GM23248 (cell line): ENCODE measurements at regions not wholly inside any gene's neighbourhood (a gene's known extent, or its start where the extent isn't known, plus 50 kb on each side); places are given as distances from the start of the nearest gene placed in this dataset.
"Not testable (repeated sequence)": the region's sequence is repeated elsewhere in the genome, so short reads cannot be mapped to it uniquely, and the experiment has no call there.

Experiments used
- DNase-seq: peaks from one replicate; pipeline ENCODE4 v3.0.0-alpha.2; 2015
- H2AFZ ChIP-seq: fragments of 200-600 bp; sonication (generic); 2 replicates; pipeline ENCODE4 v1.6.1; 2016; ENCODE audit warnings: antibody characterized with exemption
- H3F3A ChIP-seq: fragments of 200-600 bp; sonication (generic); 2 replicates; pipeline ENCODE4 v1.6.1; 2016; ENCODE audit warnings: mild to moderate bottlenecking, antibody characterized with exemption, mixed run types; ENCODE audit not compliant: insufficient read depth
- H3K27ac ChIP-seq: fragments of 200-600 bp; sonication (generic); 2 replicates; pipeline ENCODE4 v1.5.1; 2016; ENCODE audit warnings: mild to moderate bottlenecking
- H3K27me3 ChIP-seq: fragments of 200-600 bp; sonication (generic); replicated peaks from 2 replicates; pipeline ENCODE4 v1.6.1; 2016; ENCODE audit warnings: mild to moderate bottlenecking; ENCODE audit not compliant: insufficient read depth
- H3K36me3 ChIP-seq: fragments of 200-600 bp; sonication (generic); 2 replicates; pipeline ENCODE4 v1.6.1; 2016; ENCODE audit warnings: low read depth, mild to moderate bottlenecking
- H3K4me1 ChIP-seq: fragments of 200-600 bp; sonication (generic); 2 replicates; pipeline ENCODE4 v1.6.1; 2016; ENCODE audit warnings: mild to moderate bottlenecking; ENCODE audit not compliant: insufficient read depth
- H3K4me2 ChIP-seq: fragments of 200-600 bp; sonication (generic); one replicate; pipeline ENCODE4 v1.6.1; 2016; ENCODE audit warnings: mild to moderate bottlenecking; ENCODE audit not compliant: unreplicated experiment
- H3K4me3 ChIP-seq: fragments of 200-600 bp; sonication (generic); 2 replicates; pipeline ENCODE4 v1.5.1; 2016; ENCODE audit warnings: mild to moderate bottlenecking
- H3K79me2 ChIP-seq: fragments of 200-600 bp; sonication (generic); 2 replicates; pipeline ENCODE4 v1.6.1; 2016; ENCODE audit warnings: mild to moderate bottlenecking; ENCODE audit not compliant: insufficient read depth
- H3K9ac ChIP-seq: fragments of 200-600 bp; sonication (generic); 2 replicates; pipeline ENCODE4 v1.6.1; 2016; ENCODE audit warnings: mild to moderate bottlenecking
- H3K9me2 ChIP-seq: fragments of 200-600 bp; sonication (generic); 2 replicates; pipeline ENCODE4 v1.6.1; 2016; ENCODE audit warnings: mixed run types, mild to moderate bottlenecking, moderate library complexity; ENCODE audit not compliant: insufficient read depth
- H3K9me3 ChIP-seq: fragments of 200-600 bp; sonication (generic); one replicate; pipeline ENCODE4 v1.6.1; 2017; ENCODE audit warnings: low read depth
- H4K20me1 ChIP-seq: fragments of 200-600 bp; sonication (generic); 2 replicates; pipeline ENCODE4 v1.6.0; 2016; ENCODE audit not compliant: insufficient read depth
- EZH2 ChIP-seq: fragments of 200-600 bp; sonication (generic); IDR thresholded peaks from 2 replicates; pipeline ENCODE4 v1.6.1; 2018; ENCODE audit warnings: antibody characterized with exemption, mild to moderate bottlenecking; ENCODE audit not compliant: insufficient read depth, poor library complexity, severe bottlenecking
- EZH2phosphoT487 ChIP-seq: fragments of 200-600 bp; sonication (generic); IDR thresholded peaks from 2 replicates; pipeline ENCODE4 v1.6.1; 2018; ENCODE audit warnings: antibody characterized with exemption, moderate library complexity, mild to moderate bottlenecking, low read depth; ENCODE audit not compliant: insufficient read depth
- WGBS, 2 experiments: methylation state at CpG; one replicate each; pipeline ENCODE4 v1.1.6; 2015 to 2017; ENCODE audit warnings: low lambda C conversion rate in 2 of 2, low coverage in 1 of 2; ENCODE audit errors: missing lambda C conversion rate in 2 of 2; 5-methylcytosine and 5-hydroxymethylcytosine counted together
- in situ Hi-C: fragments of 300-500 bp; cut with MboI; formaldehyde crosslinking; loops from 2 replicates; pipeline ENCODE4 v1.15.0; 2020

GRCh38 chr12:89824822-89825221, 116.2 kb upstream of the ATP2B1 start:
- DNase-seq = no peak
- no peak overlapping the region for H3K9ac ChIP-seq
- in situ Hi-C loops = no loop called here

GRCh38 chr12:89822992-89823391, 114.4 kb upstream of the ATP2B1 start:
- H3K27me3 ChIP-seq, H3K4me2 ChIP-seq, H3K9ac ChIP-seq, H3F3A ChIP-seq, H3K4me3 ChIP-seq, DNase-seq, in situ Hi-C loops, H3K79me2 ChIP-seq, H3K36me3 ChIP-seq, H2AFZ ChIP-seq, H3K4me1 ChIP-seq, H3K27ac ChIP-seq, H3K9me2 ChIP-seq, H4K20me1 ChIP-seq, H3K9me3 ChIP-seq: not testable (repeated sequence)
- WGBS, 2 experiments = 89 to 94% methylated on average over 6 of the region's 6 CpGs

More at GRCh38 chr12:89824822-89825221, 116.2 kb upstream of the ATP2B1 start:
- Histone ChIP-seq H3K36me3 (no peaks in the 10 kb centered on the region), H3K4me2 (no peak overlapping the region), H3K4me1 (no peaks in the 10 kb centered on the region), H3K9me3 (no peaks in the 10 kb centered on the region), H3K9me2 (no peaks in the 10 kb centered on the region), H3K79me2 (no peaks in the 10 kb centered on the region), H3K27me3 (no peaks in the 10 kb centered on the region), H4K20me1 (no peaks in the 10 kb centered on the region), H2AFZ (no peak overlapping the region), H3F3A (no peaks in the 10 kb centered on the region), H3K4me3 (no peak overlapping the region), H3K27ac (no peak overlapping the region)
- no peak for TF ChIP-seq EZH2
- no peak for TF ChIP-seq EZH2phosphoT487
- WGBS, 2 experiments = 82 to 94% methylated on average over 2 of the region's 2 CpGs

DNA sequence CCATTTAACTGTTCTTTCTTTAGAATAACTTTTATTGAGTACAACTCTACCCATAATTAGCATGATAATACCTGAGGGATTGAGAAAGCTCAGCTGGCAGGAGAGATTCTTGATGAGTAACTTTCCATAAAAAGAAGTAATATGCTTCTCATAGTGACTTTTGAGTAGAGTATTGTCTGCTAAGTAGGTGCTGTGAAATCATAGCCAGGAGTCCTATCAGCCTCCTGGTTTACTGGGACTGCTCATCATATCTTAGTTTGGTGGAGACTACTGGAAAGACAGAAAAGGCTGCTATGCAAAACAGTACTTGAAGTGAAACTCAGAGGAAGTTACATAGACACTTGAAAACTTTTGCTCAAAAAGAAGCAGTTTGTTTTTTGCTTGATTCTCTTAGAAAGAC, 113.3 kb upstream of the ATP2B1 start:
- Histone ChIP-seq H3K9me3 (no peaks in the 10 kb centered on the region), H3K27me3 (no peaks in the 10 kb centered on the region), H3K9me2 (no peaks in the 10 kb centered on the region), H3K4me3 (no peak overlapping the region), H4K20me1 (no peaks in the 10 kb centered on the region), H3K9ac (no peak overlapping the region), H3K27ac (no peak overlapping the region), H3K79me2 (no peaks in the 10 kb centered on the region), H3K36me3 (no peaks in the 10 kb centered on the region), H3K4me2 (no peak overlapping the region), H3K4me1 (no peaks in the 10 kb centered on the region), H2AFZ (no peak overlapping the region), H3F3A (no peaks in the 10 kb centered on the region)
- in situ Hi-C loops = no loop called here
- DNase-seq = no peak
- TF ChIP-seq EZH2phosphoT487 = no peak
- no peak for TF ChIP-seq EZH2

GRCh38 chr12:89817501-89818226, 109.0 kb upstream of the ATP2B1 start:
- Histone ChIP-seq H3F3A (no peaks in the 10 kb centered on the region), H3K79me2 (no peaks in the 10 kb centered on the region), H3K9me2 (no peaks in the 10 kb centered on the region), H3K27ac (no peak overlapping the region), H3K9me3 (no peaks in the 10 kb centered on the region), H3K4me2 (no peak overlapping the region), H3K36me3 (no peaks in the 10 kb centered on the region), H3K4me3 (no peak overlapping the region), H2AFZ (no peak overlapping the region), H3K4me1 (no peaks in the 10 kb centered on the region), H3K9ac (no peak overlapping the region), H4K20me1 (no peaks in the 10 kb centered on the region), H3K27me3 (no peaks in the 10 kb centered on the region)
- in situ Hi-C loops = no loop called here
- peak; percentile 17 for DNase-seq
- 71 to 79% methylated on average over 2 of the region's 2 CpGs for WGBS, 2 experiments
- TF ChIP-seq EZH2phosphoT487 = no peak
- TF ChIP-seq EZH2 = no peak

GRCh38 chr12:89815225-89815624, 106.6 kb upstream of the ATP2B1 start:
- H3K79me2 ChIP-seq = no peaks in the 10 kb centered on the region
- H2AFZ ChIP-seq = no peak overlapping the region
- no peak overlapping the region for H3K27ac ChIP-seq
- no peaks in the 10 kb centered on the region for H3K9me2 ChIP-seq
- DNase-seq = no peak
- no peaks in the 10 kb centered on the region for H3F3A ChIP-seq
- no peaks in the 10 kb centered on the region for H4K20me1 ChIP-seq
- in situ Hi-C loops = no loop called here
- TF ChIP-seq EZH2 (no peak), EZH2phosphoT487 (no peak)
- no peaks in the 10 kb centered on the region for H3K36me3 ChIP-seq
- H3K27me3 ChIP-seq = no peaks in the 10 kb centered on the region
- H3K4me2 ChIP-seq = no peak overlapping the region
- H3K9ac ChIP-seq = no peak overlapping the region
- no peaks in the 10 kb centered on the region for H3K4me1 ChIP-seq
- no peak overlapping the region for H3K4me3 ChIP-seq
- WGBS, 2 experiments = 95% methylated on average over 3 of the region's 3 CpGs
- H3K9me3 ChIP-seq = no peaks in the 10 kb centered on the region
